Coronary artery (tissue), 2 donors: ENCODE measurements at regions not wholly inside any gene's neighbourhood (a gene's known extent, or its start where the extent isn't known, plus 50 kb on each side); places are given as distances from the start of the nearest gene placed in this dataset.

Source experiments
- DNase-seq: peaks from one replicate; pipeline ENCODE4 v3.0.0-alpha.2; 2017; ENCODE audit warnings: low spot score
- H3K27ac ChIP-seq, 2 donors: fragments of 200-600 bp; sonication (generic); one replicate each; pipeline ENCODE4 v1.5.1; 2016 to 2019
- H3K4me3 ChIP-seq: fragments of 200-600 bp; sonication (generic); 2 replicates; pipeline ENCODE4 v1.5.1; 2016; ENCODE audit warnings: mild to moderate bottlenecking, moderate library complexity
- TF ChIP-seq, protein P1 (sequence below): fragments of 200-600 bp; sonication (generic); IDR thresholded peaks from one replicate; pipeline ENCODE4 v1.5.1; 2019; ENCODE audit warnings: antibody characterized with exemption

DNA sequence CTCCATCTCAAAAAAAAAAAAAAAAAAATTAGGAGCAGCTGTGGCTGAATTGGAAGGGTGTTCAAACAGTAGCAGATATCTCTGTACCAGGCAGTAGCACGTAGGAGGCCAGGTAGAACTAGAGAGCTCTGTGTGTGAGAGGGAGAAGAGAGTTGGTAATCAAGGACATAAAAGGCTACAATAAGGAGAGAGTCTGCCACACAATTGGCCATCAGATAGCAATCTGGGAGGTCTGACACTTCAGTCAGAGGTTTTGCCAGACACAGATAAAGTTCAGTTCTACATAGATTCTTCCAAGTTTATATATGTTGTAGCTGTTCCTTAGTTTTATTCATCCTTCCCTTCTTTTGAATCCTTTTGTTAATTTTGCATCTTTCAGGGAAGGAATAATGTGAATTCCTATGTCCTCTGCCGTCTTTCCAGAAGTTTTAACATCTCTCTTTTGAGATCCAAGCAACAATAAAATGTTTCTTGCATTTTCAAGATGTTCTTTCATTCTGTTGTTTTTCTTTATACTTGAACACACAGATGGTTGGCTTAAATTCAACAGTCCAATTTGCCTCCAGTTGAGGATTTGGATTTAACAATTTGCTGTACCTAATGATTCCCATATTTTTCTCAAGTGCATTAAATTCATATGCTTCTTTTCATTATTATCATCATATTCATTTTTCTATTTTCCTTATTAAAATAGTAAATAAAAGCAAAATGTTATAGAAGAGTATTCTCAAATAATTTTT is 600.3 kb upstream of the GCFC2 start:
- DNase-seq = no peak
- TF ChIP-seq, protein P1, sequence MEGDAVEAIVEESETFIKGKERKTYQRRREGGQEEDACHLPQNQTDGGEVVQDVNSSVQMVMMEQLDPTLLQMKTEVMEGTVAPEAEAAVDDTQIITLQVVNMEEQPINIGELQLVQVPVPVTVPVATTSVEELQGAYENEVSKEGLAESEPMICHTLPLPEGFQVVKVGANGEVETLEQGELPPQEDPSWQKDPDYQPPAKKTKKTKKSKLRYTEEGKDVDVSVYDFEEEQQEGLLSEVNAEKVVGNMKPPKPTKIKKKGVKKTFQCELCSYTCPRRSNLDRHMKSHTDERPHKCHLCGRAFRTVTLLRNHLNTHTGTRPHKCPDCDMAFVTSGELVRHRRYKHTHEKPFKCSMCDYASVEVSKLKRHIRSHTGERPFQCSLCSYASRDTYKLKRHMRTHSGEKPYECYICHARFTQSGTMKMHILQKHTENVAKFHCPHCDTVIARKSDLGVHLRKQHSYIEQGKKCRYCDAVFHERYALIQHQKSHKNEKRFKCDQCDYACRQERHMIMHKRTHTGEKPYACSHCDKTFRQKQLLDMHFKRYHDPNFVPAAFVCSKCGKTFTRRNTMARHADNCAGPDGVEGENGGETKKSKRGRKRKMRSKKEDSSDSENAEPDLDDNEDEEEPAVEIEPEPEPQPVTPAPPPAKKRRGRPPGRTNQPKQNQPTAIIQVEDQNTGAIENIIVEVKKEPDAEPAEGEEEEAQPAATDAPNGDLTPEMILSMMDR = no peak
- Histone ChIP-seq H3K27ac (no peak overlapping the region), H3K4me3 (no peak overlapping the region)

DNA sequence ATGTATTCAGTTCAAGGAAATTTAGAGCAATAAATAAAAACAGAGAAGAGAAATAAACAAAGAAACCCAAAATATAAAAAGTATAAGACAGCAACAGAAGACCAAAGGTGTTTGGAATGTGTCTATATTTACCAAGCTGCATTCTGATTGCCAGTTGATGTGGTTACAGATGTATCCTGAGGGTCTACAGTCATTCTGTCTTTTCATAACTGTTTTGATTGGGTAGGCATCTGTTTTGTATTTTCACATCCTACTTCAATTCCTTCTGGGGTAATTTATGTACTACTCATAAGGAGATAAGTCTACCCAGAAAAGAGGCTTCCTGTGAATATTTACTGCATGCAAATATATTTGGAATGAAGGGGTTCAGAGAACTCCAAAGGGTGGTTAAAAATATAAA is 596.8 kb upstream of the GCFC2 start:
- TF ChIP-seq, protein P1 = no peak
- DNase-seq = no peak
- no peak overlapping the region for H3K27ac ChIP-seq
- no peak overlapping the region for H3K4me3 ChIP-seq

DNA sequence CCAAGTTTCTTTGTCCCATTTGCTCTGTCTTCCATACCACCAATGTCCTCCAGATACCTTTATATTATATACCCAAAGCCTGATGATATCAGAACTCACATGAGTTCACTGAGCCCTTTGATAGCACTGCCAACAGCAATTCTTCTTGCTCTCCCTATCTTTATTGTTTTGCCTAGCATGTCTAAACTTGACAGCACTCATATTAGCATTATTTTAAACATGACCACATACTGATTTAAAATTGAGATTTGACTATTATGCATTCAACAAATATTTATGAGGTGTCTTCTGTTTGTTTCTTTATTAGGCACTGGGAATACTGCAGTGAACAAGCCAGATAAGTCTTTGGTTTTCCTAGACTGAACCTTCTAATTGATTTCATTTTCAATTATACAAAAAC is 587.3 kb upstream of the GCFC2 start:
- TF ChIP-seq, protein P1 = no peak
- Histone ChIP-seq H3K4me3 (no peak overlapping the region), H3K27ac (no peak overlapping the region)
- DNase-seq = no peak

DNA sequence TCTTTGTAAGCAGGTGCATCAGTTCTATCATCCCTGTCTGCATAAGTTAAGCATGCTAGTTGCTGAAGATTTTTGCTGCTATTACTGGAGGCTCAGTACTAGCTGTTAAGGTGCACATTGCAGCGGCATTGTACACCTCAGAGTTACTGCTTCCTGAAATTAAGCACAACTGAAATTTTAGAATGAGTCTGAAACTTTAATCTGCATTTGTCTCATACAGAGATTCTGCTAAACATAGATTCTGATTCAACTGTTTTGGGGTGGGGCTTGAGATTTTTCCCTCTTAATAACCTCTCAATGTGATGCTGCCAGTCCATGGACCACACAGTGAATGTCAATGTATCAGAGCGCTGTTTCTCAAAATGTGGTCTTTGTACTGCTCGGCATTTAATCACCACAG is 585.7 kb upstream of the GCFC2 start:
- TF ChIP-seq, protein P1 = no peak
- no peak for DNase-seq
- Histone ChIP-seq H3K4me3 (no peak overlapping the region), H3K27ac (no peak overlapping the region)

DNA sequence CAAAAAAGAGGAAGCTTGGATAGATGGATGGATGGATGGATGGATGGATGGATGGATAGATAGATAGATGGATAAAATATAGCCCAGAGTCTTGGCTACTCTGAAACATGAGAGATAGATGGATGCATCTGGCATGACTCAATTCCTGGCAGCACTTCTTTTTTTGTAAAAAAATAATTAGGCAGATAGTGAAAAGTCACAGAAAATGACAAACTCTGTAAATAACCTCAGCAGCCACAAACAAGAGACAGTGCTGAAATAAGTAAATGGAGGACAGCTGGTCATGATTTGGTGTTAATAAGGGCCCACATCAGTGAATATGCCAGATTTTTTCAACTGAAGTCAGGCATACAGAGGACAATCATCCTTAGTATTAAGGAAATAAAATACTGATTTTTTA is 585.0 kb upstream of the GCFC2 start:
- Histone ChIP-seq H3K4me3 (no peak overlapping the region), H3K27ac (no peak overlapping the region)
- no peak for DNase-seq
- TF ChIP-seq, protein P1 = no peak

DNA sequence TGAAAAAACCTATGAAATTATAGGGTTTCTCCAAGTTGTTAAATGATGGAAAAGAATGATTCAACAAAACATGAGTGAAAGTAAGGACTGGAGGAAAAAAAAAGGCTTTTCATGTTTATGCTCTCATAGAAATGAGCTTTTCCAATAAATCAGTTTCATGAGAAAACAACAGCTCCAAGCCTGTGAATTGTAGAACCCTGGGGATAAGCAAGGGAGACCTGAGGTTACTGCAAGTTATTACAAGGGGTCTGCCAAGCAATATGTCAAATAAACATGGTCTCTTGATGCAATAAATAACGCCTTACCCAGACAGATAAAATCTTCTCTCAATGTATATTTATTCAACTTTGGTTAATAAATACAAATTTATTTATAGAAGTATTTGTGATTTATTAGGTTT is 577.9 kb upstream of the GCFC2 start:
- no peak for DNase-seq
- H3K4me3 ChIP-seq = no peak overlapping the region
- no peak overlapping the region for H3K27ac ChIP-seq
- TF ChIP-seq, protein P1 = no peak

DNA sequence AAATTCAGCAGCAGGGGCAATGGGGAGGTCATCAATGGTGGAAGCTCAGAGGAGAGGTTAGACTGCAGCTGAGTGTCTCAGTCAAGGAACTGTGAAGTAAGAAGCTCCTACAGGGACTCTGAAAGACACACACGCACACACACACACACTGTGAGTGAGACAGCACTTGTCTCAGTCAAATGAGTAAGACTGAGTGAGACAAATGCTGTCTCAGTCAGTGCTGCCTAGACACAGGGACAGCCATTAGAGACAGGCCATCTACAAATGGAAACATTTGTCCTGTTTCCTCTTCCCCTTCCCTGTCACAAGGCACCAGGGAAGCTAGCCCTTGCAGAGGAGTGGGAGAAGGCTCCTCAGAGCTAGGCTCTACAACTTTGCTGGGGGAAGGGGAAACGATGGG is 577.4 kb upstream of the GCFC2 start:
- TF ChIP-seq, protein P1 = no peak
- no peak for DNase-seq
- H3K27ac ChIP-seq = no peak overlapping the region
- H3K4me3 ChIP-seq = no peak overlapping the region
